IPS-NIHi7 (cell line): ENCODE measurements at regions not wholly inside any gene's neighbourhood (a gene's known extent, or its start where the extent isn't known, plus 50 kb on each side); places are given as distances from the start of the nearest gene placed in this dataset.
"Not testable (repeated sequence)": the region's sequence is repeated elsewhere in the genome, so short reads cannot be mapped to it uniquely, and the experiment has no call there.

Source experiments
- DNase-seq: peaks from one replicate; pipeline ENCODE4 v3.0.0; 2012; ENCODE audit warnings: mixed read lengths; ENCODE audit errors: extremely low spot score

GRCh38 chr4:26044983-26045382 is 131.0 kb downstream of the SMIM20 start:
- no peak for DNase-seq

GRCh38 chr4:26047795-26048194 is 133.8 kb downstream of the SMIM20 start:
- no peak for DNase-seq

- DNase-seq = no peak
Measured at GRCh38 chr4:26048378-26048882, 134.4 kb downstream of the SMIM20 start.

- no peak for DNase-seq
Measured at GRCh38 chr4:26048950-26049349, 134.9 kb downstream of the SMIM20 start.

- no peak for DNase-seq
Measured at GRCh38 chr4:26049447-26049846, 135.4 kb downstream of the SMIM20 start.

GRCh38 chr4:26050212-26050643 is 136.2 kb downstream of the SMIM20 start:
- no peak for DNase-seq

- no peak for DNase-seq
Measured at GRCh38 chr4:26050671-26051070, 136.7 kb downstream of the SMIM20 start.

GRCh38 chr4:26051240-26051639 is 137.2 kb downstream of the SMIM20 start:
- no peak for DNase-seq

GRCh38 chr4:26052663-26053541 is 138.9 kb downstream of the SMIM20 start:
- DNase-seq = no peak

GRCh38 chr4:26053761-26054160 is 139.7 kb downstream of the SMIM20 start:
- DNase-seq = no peak

- no peak for DNase-seq
Measured at GRCh38 chr4:26055855-26056254, 141.8 kb downstream of the SMIM20 start.

- DNase-seq = no peak
Measured at GRCh38 chr4:26056406-26056805, 142.4 kb downstream of the SMIM20 start.

GRCh38 chr4:26057839-26058238 is 143.8 kb downstream of the SMIM20 start:
- DNase-seq = not testable (repeated sequence)

GRCh38 chr4:26058537-26058936 is 144.5 kb downstream of the SMIM20 start:
- DNase-seq = no peak

- no peak for DNase-seq
Measured at GRCh38 chr4:26059391-26060154, 145.6 kb downstream of the SMIM20 start.

- DNase-seq = no peak
Measured at GRCh38 chr4:26060286-26060685, 146.3 kb downstream of the SMIM20 start.

GRCh38 chr4:26061248-26061986 is 147.4 kb downstream of the SMIM20 start:
- DNase-seq = peak; percentile 78

- no peak for DNase-seq
Measured at GRCh38 chr4:26062215-26062614, 148.2 kb downstream of the SMIM20 start.

GRCh38 chr4:26064009-26064408 is 150.0 kb downstream of the SMIM20 start:
- not testable (repeated sequence) for DNase-seq

GRCh38 chr4:26065833-26066232 is 151.8 kb downstream of the SMIM20 start:
- DNase-seq = no peak

- DNase-seq = no peak
Measured at GRCh38 chr4:26067035-26067434, 153.0 kb downstream of the SMIM20 start.

GRCh38 chr4:26069218-26069617 is 155.2 kb downstream of the SMIM20 start:
- DNase-seq = peak; percentile 78
